Type B pancreatic cell (in vitro differentiated cells): ENCODE measurements at regions not wholly inside any gene's neighbourhood (a gene's known extent, or its start where the extent isn't known, plus 50 kb on each side); places are given as distances from the start of the nearest gene placed in this dataset.

ENCODE experiments used
- DNase-seq: peaks from one replicate; pipeline ENCODE4 v3.0.0; 2021; ENCODE audit warnings: mixed read lengths; ENCODE audit not compliant: unreplicated experiment; ENCODE audit errors: extremely low spot score
- H3K27ac Mint-ChIP-seq: 2 replicates; pipeline ENCODE4 v1.8.0; 2021; ENCODE audit warnings: mild to moderate bottlenecking, mixed read lengths
- H3K27me3 Mint-ChIP-seq: 2 replicates; pipeline ENCODE4 v1.8.0; 2021; ENCODE audit warnings: mixed read lengths
- H3K36me3 Mint-ChIP-seq: 2 replicates; pipeline ENCODE4 v1.8.0; 2021; ENCODE audit warnings: mixed read lengths
- H3K4me1 Mint-ChIP-seq: one replicate; pipeline ENCODE4 v1.8.0; 2021; ENCODE audit warnings: mixed read lengths; ENCODE audit not compliant: unreplicated experiment
- H3K4me3 Mint-ChIP-seq: 2 replicates; pipeline ENCODE4 v1.8.0; 2021; ENCODE audit warnings: mild to moderate bottlenecking, mixed read lengths
- H3K9me3 Mint-ChIP-seq: 2 replicates; pipeline ENCODE4 v1.8.0; 2021; ENCODE audit warnings: mixed read lengths
- TF ChIP-seq, protein P1 (sequence below): fragments of 200-600 bp; sonication (generic); conservative IDR thresholded peaks from 2 replicates; pipeline ENCODE4 v1.5.0; 2021; ENCODE audit warnings: antibody characterized with exemption, mild to moderate bottlenecking

DNA sequence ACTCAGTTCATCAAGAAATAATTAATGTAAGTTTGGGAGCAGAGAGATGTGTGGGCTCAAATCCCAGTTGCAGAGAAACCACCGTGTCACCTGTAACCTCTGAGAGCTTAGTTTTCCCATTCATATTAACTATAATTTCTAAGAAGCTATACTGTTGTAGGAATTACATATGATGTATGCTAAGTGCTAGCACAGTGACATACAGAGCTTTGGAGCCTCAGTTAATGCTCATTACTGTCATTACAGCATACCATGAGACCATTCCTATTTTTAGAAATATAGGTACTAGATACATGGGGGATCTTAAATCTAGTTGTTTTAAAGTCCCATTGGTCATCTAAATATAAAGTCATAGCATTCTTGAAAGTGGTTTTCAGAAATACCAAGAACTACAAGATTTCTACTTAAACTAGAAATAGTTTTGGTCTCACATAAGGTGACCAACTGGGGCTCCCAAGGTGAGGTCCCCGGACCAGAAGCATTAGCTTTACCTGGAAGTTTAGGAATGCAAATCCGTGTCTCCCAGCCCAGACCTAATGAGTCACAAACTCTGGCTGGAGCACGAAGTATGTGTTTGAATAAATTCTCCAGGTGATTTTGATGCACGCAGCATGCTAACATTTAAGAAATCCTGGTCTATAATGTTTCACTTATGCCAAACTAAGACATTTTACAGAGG, 144.6 kb downstream of the LACC1 start:
- Mint-ChIP-seq H3K4me1 (no peaks in the 10 kb centered on the region), H3K9me3 (no peaks in the 10 kb centered on the region), H3K27ac (no peak overlapping the region), H3K27me3 (no peaks in the 10 kb centered on the region), H3K4me3 (no peak overlapping the region), H3K36me3 (no peaks in the 10 kb centered on the region)
- DNase-seq = no peak
- TF ChIP-seq, protein P1, sequence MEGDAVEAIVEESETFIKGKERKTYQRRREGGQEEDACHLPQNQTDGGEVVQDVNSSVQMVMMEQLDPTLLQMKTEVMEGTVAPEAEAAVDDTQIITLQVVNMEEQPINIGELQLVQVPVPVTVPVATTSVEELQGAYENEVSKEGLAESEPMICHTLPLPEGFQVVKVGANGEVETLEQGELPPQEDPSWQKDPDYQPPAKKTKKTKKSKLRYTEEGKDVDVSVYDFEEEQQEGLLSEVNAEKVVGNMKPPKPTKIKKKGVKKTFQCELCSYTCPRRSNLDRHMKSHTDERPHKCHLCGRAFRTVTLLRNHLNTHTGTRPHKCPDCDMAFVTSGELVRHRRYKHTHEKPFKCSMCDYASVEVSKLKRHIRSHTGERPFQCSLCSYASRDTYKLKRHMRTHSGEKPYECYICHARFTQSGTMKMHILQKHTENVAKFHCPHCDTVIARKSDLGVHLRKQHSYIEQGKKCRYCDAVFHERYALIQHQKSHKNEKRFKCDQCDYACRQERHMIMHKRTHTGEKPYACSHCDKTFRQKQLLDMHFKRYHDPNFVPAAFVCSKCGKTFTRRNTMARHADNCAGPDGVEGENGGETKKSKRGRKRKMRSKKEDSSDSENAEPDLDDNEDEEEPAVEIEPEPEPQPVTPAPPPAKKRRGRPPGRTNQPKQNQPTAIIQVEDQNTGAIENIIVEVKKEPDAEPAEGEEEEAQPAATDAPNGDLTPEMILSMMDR = no peak

GRCh38 chr13:44024846-44025195, 145.1 kb downstream of the LACC1 start:
- Mint-ChIP-seq H3K9me3 (no peaks in the 10 kb centered on the region), H3K36me3 (no peaks in the 10 kb centered on the region), H3K27me3 (no peaks in the 10 kb centered on the region), H3K4me3 (no peak overlapping the region), H3K27ac (no peak overlapping the region), H3K4me1 (no peaks in the 10 kb centered on the region)
- TF ChIP-seq, protein P1 = no peak
- no peak for DNase-seq

DNA sequence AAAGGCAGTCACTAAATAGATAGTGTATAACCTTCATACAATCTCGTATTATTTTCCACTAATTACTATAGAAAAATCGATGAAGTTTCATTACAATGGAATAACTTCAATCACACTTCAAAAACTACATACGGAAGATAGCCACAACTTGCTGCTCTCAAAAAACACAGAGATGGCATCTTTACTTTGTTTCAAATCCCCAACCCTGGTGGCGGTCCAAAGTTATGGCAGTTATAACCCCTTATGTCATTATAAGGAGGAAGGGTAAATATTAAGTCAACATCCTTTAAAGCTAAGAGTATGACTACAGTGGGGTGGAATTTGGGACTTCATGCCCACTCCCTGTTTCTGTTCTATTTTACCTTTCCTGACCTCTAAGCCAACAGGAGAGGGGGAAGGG, 146.5 kb downstream of the LACC1 start:
- H3K27ac Mint-ChIP-seq = no peak overlapping the region
- no peaks in the 10 kb centered on the region for H3K27me3 Mint-ChIP-seq
- TF ChIP-seq, protein P1 = peak; percentile 54
- no peaks in the 10 kb centered on the region for H3K9me3 Mint-ChIP-seq
- H3K4me3 Mint-ChIP-seq = no peak overlapping the region
- H3K36me3 Mint-ChIP-seq = no peaks in the 10 kb centered on the region
- no peaks in the 10 kb centered on the region for H3K4me1 Mint-ChIP-seq
- DNase-seq = no peak

DNA sequence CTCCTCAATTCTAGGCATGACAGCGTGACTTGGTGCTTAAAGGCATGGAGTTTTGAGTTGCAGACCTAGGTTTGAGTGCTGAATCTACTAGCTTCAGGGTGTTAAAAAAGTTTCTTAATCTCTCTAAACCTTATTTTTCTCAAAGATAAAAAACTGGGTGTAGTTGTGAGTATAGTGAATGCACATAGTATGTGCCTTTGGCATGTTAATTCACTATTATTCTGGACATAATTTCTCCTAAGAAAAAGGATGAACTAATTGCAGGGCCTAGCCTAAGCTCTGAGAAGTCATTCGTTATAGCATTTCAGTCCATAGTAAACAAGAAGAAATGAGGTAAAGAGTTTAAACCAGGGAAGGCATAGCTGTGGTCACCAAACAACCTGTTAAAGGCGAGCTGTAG, 149.0 kb downstream of the LACC1 start:
- DNase-seq = no peak
- no peaks in the 10 kb centered on the region for H3K36me3 Mint-ChIP-seq
- TF ChIP-seq, protein P1 = no peak
- H3K4me3 Mint-ChIP-seq = no peak overlapping the region
- no peaks in the 10 kb centered on the region for H3K9me3 Mint-ChIP-seq
- no peak overlapping the region for H3K27ac Mint-ChIP-seq
- H3K27me3 Mint-ChIP-seq = no peaks in the 10 kb centered on the region
- no peaks in the 10 kb centered on the region for H3K4me1 Mint-ChIP-seq

GRCh38 chr13:44030615-44031014, 150.9 kb downstream of the LACC1 start:
- Mint-ChIP-seq H3K4me3 (no peak overlapping the region), H3K27me3 (no peaks in the 10 kb centered on the region), H3K36me3 (no peaks in the 10 kb centered on the region), H3K4me1 (no peaks in the 10 kb centered on the region), H3K9me3 (no peaks in the 10 kb centered on the region), H3K27ac (no peak overlapping the region)
- TF ChIP-seq, protein P1 = no peak
- DNase-seq = no peak

- TF ChIP-seq, protein P1 = peak; percentile 18
- DNase-seq = no peak
- Mint-ChIP-seq H3K36me3 (no peaks in the 10 kb centered on the region), H3K9me3 (no peaks in the 10 kb centered on the region), H3K27ac (no peak overlapping the region), H3K4me1 (no peaks in the 10 kb centered on the region), H3K4me3 (no peak overlapping the region), H3K27me3 (no peaks in the 10 kb centered on the region)
Measured at GRCh38 chr13:44031555-44031954, 151.9 kb downstream of the LACC1 start.
